ENCODE measurements at regions not wholly inside any gene's neighbourhood (a gene's known extent, or its start where the extent isn't known, plus 50 kb on each side); places are given as distances from the start of the nearest gene placed in this dataset.

DNA sequence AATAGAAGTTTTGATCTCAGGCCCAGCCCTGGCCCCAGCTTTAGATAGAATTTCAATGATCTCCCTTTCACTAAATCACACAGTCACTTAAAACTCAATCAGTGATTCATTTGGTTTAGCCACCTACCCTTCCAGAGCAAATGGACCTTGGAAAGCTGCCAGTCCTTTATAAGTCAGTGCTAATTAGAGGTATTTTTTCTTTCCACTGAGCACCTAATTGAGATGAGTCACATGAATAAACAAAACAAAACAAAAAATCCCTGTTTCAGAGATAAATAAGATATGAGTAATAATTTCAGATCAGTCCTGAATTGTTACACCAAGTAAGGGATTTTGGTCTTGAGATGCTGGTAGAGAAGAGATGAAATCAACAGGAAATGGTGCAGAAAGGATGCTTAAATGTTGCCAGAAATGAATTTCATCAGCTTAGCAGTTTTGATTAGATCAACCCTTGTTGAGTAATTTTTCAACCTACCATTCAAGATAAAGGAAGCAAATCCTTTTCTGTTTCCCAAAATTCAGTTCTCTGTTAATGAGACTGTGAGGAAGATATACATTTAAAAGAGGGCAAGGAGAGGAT lies 352.0 kb upstream of the COL8A1 start:
- Mint-ChIP-seq H3K27me3 (no peaks in the 10 kb centered on the region), H3K4me3 (no peak overlapping the region), H3K9me3 (peaks cover 0 to 5% (median 1%) of the 10 kb centered on the region in 5 donors), H3K4me1 (no peaks in the 10 kb centered on the region), H3K27ac (no peak overlapping the region), H3K36me3 (no peaks in the 10 kb centered on the region)
- no peak overlapping the region for H3K27ac ChIP-seq (ENCODE audit: low read depth, low read length)
- no peak overlapping the region for H3K4me3 ChIP-seq (ENCODE audit: low read length)
- DNase-seq, result no peak
- no peaks in the 10 kb centered on the region for H3K9me3 ChIP-seq (ENCODE audit: low read length)
- H3K27me3 ChIP-seq (ENCODE audit: insufficient read depth, low read length, poor library complexity, severe bottlenecking), result no peaks in the 10 kb centered on the region
- no peaks in the 10 kb centered on the region for H3K36me3 ChIP-seq (ENCODE audit: insufficient read depth, low read length)
- CTCF ChIA-PET, result no interaction called here
- POLR2A ChIA-PET, result no interaction called here
- no peaks in the 10 kb centered on the region for H3K4me1 ChIP-seq (ENCODE audit: insufficient read depth, low read length)

DNA sequence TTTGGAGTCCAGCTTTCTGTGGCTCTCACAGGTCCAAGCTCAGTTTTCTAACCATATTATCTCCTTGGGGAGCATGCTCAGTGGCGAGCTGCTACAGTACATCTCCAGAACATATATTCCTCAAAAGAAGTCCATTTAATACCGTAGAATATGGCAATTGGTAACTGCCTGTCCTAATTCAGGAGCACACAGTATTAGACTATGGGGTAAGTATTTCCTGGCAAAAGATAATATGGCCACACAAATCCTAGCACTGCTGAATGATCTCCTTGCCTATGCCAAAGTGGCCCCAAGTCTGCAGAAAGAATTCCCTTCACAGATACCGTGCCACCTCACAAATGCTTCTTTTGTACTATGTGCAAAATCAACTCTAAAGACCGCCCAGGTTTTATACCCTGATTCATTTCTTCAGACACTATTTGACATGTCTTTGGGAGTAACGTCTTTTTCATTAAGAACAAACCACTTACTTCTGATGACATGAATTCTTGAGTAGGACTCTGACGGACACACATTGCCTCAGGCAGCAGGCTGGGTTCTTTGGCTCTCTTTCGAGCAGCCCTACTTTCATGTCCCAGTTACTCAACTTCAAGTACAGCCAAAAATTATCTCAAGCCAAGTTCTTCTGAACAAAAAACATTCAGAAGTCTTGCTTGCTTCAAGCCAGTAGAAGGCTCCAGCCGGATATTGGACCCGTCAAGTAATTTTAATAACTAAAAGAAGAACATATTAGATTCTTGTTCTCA lies 368.3 kb upstream of the DCBLD2 start:
- Mint-ChIP-seq H3K27me3 (no peaks in the 10 kb centered on the region), H3K4me1 (no peaks in the 10 kb centered on the region), H3K36me3 (no peaks in the 10 kb centered on the region), H3K27ac (no peak overlapping the region), H3K9me3 (peaks cover 0 to 4% (median 0%) of the 10 kb centered on the region in 5 donors), H3K4me3 (no peak overlapping the region)
- ChIA-PET CTCF (no interaction called here), POLR2A (no interaction called here)
- Histone ChIP-seq H3K27me3 (ENCODE audit: insufficient read depth, low read length, poor library complexity, severe bottlenecking) (no peaks in the 10 kb centered on the region), H3K4me3 (ENCODE audit: low read length) (no peak overlapping the region), H3K9me3 (ENCODE audit: low read length) (no peaks in the 10 kb centered on the region), H3K36me3 (ENCODE audit: insufficient read depth, low read length) (no peaks in the 10 kb centered on the region), H3K4me1 (ENCODE audit: insufficient read depth, low read length) (no peaks in the 10 kb centered on the region), H3K27ac (ENCODE audit: low read depth, low read length) (no peak overlapping the region)
- no peak for DNase-seq

DNA sequence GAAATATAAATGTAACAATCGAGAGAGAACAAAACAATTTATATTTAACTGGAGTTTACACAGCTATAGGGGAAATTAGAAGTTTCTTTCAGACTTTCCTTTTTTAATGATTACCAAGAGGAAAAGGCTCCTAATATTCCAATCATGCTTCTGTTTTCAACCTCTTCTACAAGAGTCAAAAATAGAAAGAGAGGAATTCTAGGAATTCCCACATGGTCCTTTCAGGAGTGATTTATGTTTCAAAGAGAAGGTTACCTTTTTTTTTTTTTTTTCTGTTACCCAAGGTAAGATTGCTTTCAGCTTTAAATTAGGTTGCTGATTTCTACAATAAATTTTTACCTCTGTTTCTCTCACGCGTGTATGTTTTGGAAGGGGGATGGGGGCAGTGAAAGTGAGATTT lies 355.3 kb upstream of the DCBLD2 start:
- H3K4me3 ChIP-seq (ENCODE audit: low read length), result no peak overlapping the region
- H3K36me3 ChIP-seq (ENCODE audit: insufficient read depth, low read length), result no peaks in the 10 kb centered on the region
- H3K9me3 ChIP-seq (ENCODE audit: low read length), result no peaks in the 10 kb centered on the region
- H3K36me3 Mint-ChIP-seq, result no peaks in the 10 kb centered on the region
- no peak for DNase-seq
- peaks cover 0 to 17% (median 1%) of the 10 kb centered on the region in 5 donors for H3K9me3 Mint-ChIP-seq
- H3K4me1 Mint-ChIP-seq, result no peaks in the 10 kb centered on the region
- CTCF ChIA-PET, result no interaction called here
- no peaks in the 10 kb centered on the region for H3K27me3 Mint-ChIP-seq
- no peaks in the 10 kb centered on the region for H3K4me1 ChIP-seq (ENCODE audit: insufficient read depth, low read length)
- no peak overlapping the region for H3K27ac Mint-ChIP-seq
- H3K27ac ChIP-seq (ENCODE audit: low read depth, low read length), result no peak overlapping the region
- POLR2A ChIA-PET, result no interaction called here
- H3K4me3 Mint-ChIP-seq, result no peak overlapping the region
- H3K27me3 ChIP-seq (ENCODE audit: insufficient read depth, low read length, poor library complexity, severe bottlenecking), result no peaks in the 10 kb centered on the region

DNA sequence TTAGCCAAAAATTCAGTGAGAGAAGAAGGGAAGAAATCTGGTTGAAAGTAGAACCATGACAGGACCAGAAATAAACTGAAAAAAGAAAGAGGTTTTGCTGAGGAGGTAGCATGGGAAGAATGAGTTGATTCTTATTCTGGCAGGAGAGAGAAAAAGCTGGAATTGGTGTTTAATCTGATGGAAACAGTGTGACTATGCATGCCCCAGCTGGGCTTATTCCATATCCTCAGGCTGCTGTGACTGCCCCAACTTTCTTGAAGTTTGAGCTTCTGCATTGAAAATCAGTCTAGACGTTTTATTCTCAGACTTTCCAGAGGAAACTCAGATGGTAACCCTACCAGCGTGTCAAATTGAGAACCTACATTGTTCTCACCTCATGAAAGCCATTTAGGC lies 352.5 kb upstream of the DCBLD2 start:
- Histone ChIP-seq H3K27ac (ENCODE audit: low read depth, low read length) (no peak overlapping the region), H3K27me3 (ENCODE audit: insufficient read depth, low read length, poor library complexity, severe bottlenecking) (no peaks in the 10 kb centered on the region), H3K9me3 (ENCODE audit: low read length) (no peaks in the 10 kb centered on the region), H3K4me1 (ENCODE audit: insufficient read depth, low read length) (no peaks in the 10 kb centered on the region), H3K36me3 (ENCODE audit: insufficient read depth, low read length) (no peaks in the 10 kb centered on the region), H3K4me3 (ENCODE audit: low read length) (no peak overlapping the region)
- H3K4me1 Mint-ChIP-seq, result no peaks in the 10 kb centered on the region
- H3K9me3 Mint-ChIP-seq, result peaks cover 0 to 14% (median 1%) of the 10 kb centered on the region in 5 donors
- H3K27ac Mint-ChIP-seq, result no peak overlapping the region
- no peak overlapping the region for H3K4me3 Mint-ChIP-seq
- ChIA-PET POLR2A (no interaction called here), CTCF (no interaction called here)
- no peaks in the 10 kb centered on the region for H3K36me3 Mint-ChIP-seq
- H3K27me3 Mint-ChIP-seq, result no peaks in the 10 kb centered on the region
- DNase-seq, result no peak

DNA sequence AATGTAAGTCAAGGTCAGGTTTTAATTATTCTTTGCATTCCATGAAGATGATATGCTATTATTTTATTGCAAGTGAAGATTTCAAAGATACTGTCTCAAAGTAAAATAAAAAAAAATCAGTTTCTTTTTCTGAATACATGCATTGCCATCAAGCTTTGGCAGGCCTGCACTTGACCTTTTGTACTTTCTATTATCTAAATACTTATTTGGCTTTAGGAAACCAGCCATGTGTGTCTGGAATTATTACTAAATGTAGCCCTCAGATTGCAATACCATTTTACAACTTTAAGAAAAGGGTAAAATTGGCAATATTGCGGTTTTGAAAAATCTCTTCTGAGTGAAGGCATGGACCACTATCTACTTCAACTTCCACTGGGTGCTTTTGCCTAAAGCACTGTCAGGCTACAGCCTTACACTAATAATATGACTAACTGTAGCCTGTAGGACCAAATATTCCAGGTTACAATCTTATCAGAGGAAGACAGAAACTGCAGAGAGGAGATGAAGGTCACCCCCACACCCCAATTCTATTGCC lies 349.4 kb upstream of the DCBLD2 start:
- no peaks in the 10 kb centered on the region for H3K4me1 ChIP-seq (ENCODE audit: insufficient read depth, low read length)
- peaks cover 0 to 8% (median 2%) of the 10 kb centered on the region in 5 donors for H3K9me3 Mint-ChIP-seq
- H3K4me3 Mint-ChIP-seq, result no peak overlapping the region

DNA sequence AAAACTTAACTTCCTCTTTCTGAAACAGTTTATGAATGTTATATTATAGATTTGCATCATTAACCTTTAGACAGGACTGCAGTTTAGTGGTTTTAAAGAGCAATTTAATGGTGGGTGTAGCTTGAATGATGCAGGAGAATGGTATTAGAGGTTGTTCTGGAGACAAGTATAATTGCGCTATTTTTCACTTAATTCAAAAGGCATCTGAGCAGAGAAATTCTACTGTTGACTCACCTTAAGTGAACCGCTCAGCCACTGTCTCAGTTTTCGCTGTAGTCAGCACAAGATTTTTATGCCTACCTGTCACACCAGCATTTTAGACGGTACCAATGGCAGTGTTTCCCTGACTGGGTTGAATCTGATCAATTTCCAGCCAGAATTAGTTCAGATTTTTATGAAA lies 348.8 kb upstream of the DCBLD2 start:
- Histone ChIP-seq H3K27ac (ENCODE audit: low read depth, low read length) (no peak overlapping the region), H3K9me3 (ENCODE audit: low read length) (no peaks in the 10 kb centered on the region), H3K4me3 (ENCODE audit: low read length) (no peak overlapping the region), H3K4me1 (ENCODE audit: insufficient read depth, low read length) (no peaks in the 10 kb centered on the region), H3K27me3 (ENCODE audit: insufficient read depth, low read length, poor library complexity, severe bottlenecking) (no peaks in the 10 kb centered on the region), H3K36me3 (ENCODE audit: insufficient read depth, low read length) (no peaks in the 10 kb centered on the region)
- CTCF ChIA-PET, result no interaction called here
- no peak overlapping the region for H3K27ac Mint-ChIP-seq
- H3K36me3 Mint-ChIP-seq, result no peaks in the 10 kb centered on the region
- peaks cover 1 to 9% (median 2%) of the 10 kb centered on the region in 5 donors for H3K9me3 Mint-ChIP-seq
- POLR2A ChIA-PET, result no interaction called here
- no peak for DNase-seq
- H3K4me1 Mint-ChIP-seq, result no peaks in the 10 kb centered on the region
- no peak overlapping the region for H3K4me3 Mint-ChIP-seq
- H3K27me3 Mint-ChIP-seq, result no peaks in the 10 kb centered on the region

More for the DNA sequence above, 349.4 kb upstream of the DCBLD2 start:
- Histone ChIP-seq H3K4me3 (ENCODE audit: low read length) (no peak overlapping the region), H3K9me3 (ENCODE audit: low read length) (no peaks in the 10 kb centered on the region), H3K36me3 (ENCODE audit: insufficient read depth, low read length) (no peaks in the 10 kb centered on the region), H3K27me3 (ENCODE audit: insufficient read depth, low read length, poor library complexity, severe bottlenecking) (no peaks in the 10 kb centered on the region), H3K27ac (ENCODE audit: low read depth, low read length) (no peak overlapping the region)
- Mint-ChIP-seq H3K4me1 (no peaks in the 10 kb centered on the region), H3K36me3 (no peaks in the 10 kb centered on the region), H3K27ac (no peak overlapping the region), H3K27me3 (no peaks in the 10 kb centered on the region)
- POLR2A ChIA-PET, result no interaction called here
- CTCF ChIA-PET, result no interaction called here
- DNase-seq, result no peak

DNA sequence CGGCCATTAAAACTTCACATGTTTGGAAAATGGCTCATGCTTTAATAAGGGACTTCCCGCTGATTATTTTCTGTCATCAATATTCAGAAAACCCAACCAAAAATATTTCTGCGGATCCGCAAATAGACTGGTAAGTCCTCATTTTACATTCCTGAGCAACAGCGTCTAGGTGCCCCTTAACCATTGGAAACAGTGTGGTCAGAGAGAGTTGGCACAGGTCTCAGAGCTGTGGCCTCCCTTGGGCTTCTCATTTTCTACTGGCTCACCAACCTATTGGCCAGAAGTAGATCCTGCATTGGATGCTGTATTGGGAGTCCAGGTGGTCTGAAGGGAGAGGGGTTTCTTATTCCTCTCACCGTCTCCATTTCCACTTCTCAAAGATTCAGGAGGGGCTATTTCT lies 348.1 kb upstream of the DCBLD2 start:
- H3K27me3 Mint-ChIP-seq, result no peaks in the 10 kb centered on the region
- H3K4me1 Mint-ChIP-seq, result no peaks in the 10 kb centered on the region
- H3K4me3 ChIP-seq (ENCODE audit: low read length), result no peak overlapping the region
- H3K27ac Mint-ChIP-seq, result no peak overlapping the region
- ChIA-PET POLR2A (no interaction called here), CTCF (no interaction called here)
- peaks cover 2 to 9% (median 5%) of the 10 kb centered on the region in 5 donors for H3K9me3 Mint-ChIP-seq
- H3K9me3 ChIP-seq (ENCODE audit: low read length), result no peaks in the 10 kb centered on the region
- no peaks in the 10 kb centered on the region for H3K36me3 Mint-ChIP-seq
- H3K4me1 ChIP-seq (ENCODE audit: insufficient read depth, low read length), result no peaks in the 10 kb centered on the region
- DNase-seq, result no peak
- H3K27me3 ChIP-seq (ENCODE audit: insufficient read depth, low read length, poor library complexity, severe bottlenecking), result no peaks in the 10 kb centered on the region
- H3K4me3 Mint-ChIP-seq, result no peak overlapping the region
- H3K36me3 ChIP-seq (ENCODE audit: insufficient read depth, low read length), result no peaks in the 10 kb centered on the region
- no peak overlapping the region for H3K27ac ChIP-seq (ENCODE audit: low read depth, low read length)

DNA sequence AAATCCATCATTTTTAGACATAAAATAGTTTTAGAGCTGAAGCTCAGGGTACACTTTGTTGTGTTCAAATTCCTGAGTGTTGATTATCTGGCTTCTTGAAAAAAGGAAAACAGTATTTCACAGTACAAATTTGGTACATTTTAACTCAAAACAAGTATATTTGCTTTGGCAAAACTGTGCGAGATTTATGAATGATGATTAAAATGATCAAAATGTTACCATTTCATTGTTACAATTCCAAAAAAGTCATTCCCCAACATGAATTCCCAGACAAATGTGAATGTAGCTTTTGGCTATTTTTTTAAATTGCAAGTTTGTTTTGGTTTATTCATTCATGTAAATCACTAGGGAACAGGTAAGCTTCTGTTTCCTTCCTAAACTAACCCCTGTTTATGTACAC lies 347.4 kb upstream of the DCBLD2 start:
- no peak for DNase-seq
- H3K4me3 ChIP-seq (ENCODE audit: low read length), result no peak overlapping the region
- Mint-ChIP-seq H3K27me3 (no peaks in the 10 kb centered on the region), H3K4me3 (no peak overlapping the region), H3K27ac (no peak overlapping the region), H3K4me1 (no peaks in the 10 kb centered on the region), H3K36me3 (no peaks in the 10 kb centered on the region), H3K9me3 (peaks cover 2 to 9% (median 5%) of the 10 kb centered on the region in 5 donors)
- POLR2A ChIA-PET, result no interaction called here
- H3K4me1 ChIP-seq (ENCODE audit: insufficient read depth, low read length), result no peaks in the 10 kb centered on the region
- no peaks in the 10 kb centered on the region for H3K9me3 ChIP-seq (ENCODE audit: low read length)
- no peaks in the 10 kb centered on the region for H3K36me3 ChIP-seq (ENCODE audit: insufficient read depth, low read length)
- H3K27me3 ChIP-seq (ENCODE audit: insufficient read depth, low read length, poor library complexity, severe bottlenecking), result no peaks in the 10 kb centered on the region
- no peak overlapping the region for H3K27ac ChIP-seq (ENCODE audit: low read depth, low read length)
- CTCF ChIA-PET, result no interaction called here

Measured in CD8-positive, alpha-beta memory T cell (primary cell).